GM18498 (cell line): ENCODE measurements at regions not wholly inside any gene's neighbourhood (a gene's known extent, or its start where the extent isn't known, plus 50 kb on each side); places are given as distances from the start of the nearest gene placed in this dataset.
"Not testable (repeated sequence)": the region's sequence is repeated elsewhere in the genome, so short reads cannot be mapped to it uniquely, and the experiment has no call there.

Experiments used
- ATAC-seq: cut with Tn5 transposase; IDR thresholded peaks from one replicate; pipeline ENCODE4 v1.9.1; 2021; ENCODE audit warnings: mild to moderate bottlenecking, moderate library complexity; ENCODE audit not compliant: unreplicated experiment

GRCh38 chr2:67614454-67614853 lies 217.3 kb downstream of the ETAA1 start:
- ATAC-seq: no peak

DNA sequence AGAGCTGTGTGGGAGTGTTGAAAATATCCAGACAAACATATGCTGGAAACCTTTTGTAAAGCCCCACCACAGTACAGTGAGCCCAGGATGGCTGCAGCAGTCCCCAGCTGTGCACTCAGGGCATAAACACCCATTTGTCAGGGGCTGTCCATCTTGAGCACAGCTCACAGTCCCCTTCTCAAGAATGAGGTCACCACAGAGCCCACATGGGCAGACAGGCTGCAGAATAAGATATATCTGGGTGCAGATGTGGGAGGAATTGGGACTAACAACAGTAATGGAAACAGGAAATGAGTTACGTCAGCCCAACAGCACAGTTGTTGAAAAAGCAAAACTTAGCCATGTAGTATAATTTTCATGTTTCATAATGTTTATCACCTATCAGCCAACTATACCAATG lies 219.6 kb downstream of the ETAA1 start:
- peak; percentile 78 for ATAC-seq

- no peak for ATAC-seq
Measured at GRCh38 chr2:67619204-67619603, 222.1 kb downstream of the ETAA1 start.

DNA sequence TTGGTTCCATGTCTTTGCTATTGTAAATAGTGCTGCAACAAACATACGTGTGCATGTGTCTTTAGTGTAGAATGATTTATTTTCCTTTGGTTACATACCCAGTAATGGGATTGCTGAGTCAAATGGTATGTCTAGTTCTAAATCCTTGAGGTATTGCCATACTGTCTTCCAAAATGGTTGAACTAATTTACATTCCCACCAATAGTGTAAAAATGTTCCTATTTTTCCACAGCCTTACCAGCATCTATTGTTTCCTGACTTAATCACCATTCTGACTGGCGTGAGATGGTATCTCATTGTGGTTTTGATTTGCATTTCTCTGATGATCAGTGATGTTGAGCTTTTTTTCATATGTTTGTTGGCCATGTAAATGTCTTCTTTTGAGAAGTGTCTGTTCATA lies 226.6 kb downstream of the ETAA1 start:
- ATAC-seq: not testable (repeated sequence)

- no peak for ATAC-seq
Measured at GRCh38 chr2:67625178-67625577, 228.0 kb downstream of the ETAA1 start.

- ATAC-seq: no peak
Measured at GRCh38 chr2:67625690-67626475, 228.8 kb downstream of the ETAA1 start.

DNA sequence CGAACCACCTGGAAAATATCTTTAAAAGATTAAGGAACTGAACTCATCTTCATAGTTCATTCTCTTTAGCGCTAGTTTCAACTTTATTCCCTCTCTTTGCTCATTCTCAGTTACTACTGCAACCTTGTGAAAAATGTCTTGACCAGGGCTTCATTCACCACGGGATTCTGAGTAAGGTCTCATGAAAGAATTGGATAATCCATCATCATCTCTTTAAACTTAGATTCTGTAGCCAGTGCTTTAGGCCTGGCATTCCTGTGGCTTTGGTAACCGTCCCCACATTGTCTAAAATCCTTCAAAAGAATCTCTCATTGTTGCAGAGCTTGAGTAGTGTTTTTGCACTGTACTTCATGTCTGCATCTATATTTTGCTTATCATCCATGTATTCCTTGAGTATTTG lies 229.5 kb downstream of the ETAA1 start:
- no peak for ATAC-seq

GRCh38 chr2:67627456-67628207 lies 230.5 kb downstream of the ETAA1 start:
- ATAC-seq: no peak

DNA sequence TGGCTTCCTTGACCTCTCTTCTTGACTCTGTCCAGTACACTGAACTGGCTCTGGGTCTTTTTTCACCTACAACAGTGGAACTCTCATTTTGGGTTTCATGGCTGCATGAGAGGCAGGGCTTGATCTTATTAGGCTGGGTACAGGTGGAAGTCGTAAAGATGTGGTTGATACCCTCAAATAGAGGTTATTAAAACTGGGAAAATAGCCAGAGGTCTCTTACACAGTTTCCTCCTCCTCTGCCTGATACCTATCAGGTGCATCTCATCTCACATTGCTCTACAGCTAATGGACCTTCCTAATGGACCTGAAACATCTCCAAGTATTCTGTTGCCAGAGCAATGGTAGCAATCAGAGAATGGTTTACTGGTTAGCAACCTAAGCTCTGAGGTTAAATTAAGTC lies 231.8 kb downstream of the ETAA1 start:
- no peak for ATAC-seq

DNA sequence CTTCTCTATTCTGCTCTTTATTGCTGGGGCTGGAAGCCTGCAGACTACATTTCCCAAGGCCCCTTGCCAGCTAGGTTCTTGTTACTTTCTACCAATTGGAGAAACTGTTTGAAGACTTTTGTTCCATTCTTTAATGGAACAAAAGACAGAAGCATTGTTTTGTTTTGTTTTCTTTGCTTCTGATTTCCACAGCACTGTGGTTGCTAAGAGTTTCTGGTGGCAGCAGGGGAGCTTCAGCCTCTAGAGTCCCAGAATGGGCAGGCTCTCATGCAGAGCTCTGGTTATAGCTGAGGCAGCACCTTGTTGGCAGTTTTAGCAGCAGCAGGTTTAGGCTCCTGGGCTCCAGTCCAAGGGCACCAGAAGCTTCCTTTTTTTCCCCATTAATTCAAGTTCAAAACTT lies 234.3 kb downstream of the ETAA1 start:
- no peak for ATAC-seq

DNA sequence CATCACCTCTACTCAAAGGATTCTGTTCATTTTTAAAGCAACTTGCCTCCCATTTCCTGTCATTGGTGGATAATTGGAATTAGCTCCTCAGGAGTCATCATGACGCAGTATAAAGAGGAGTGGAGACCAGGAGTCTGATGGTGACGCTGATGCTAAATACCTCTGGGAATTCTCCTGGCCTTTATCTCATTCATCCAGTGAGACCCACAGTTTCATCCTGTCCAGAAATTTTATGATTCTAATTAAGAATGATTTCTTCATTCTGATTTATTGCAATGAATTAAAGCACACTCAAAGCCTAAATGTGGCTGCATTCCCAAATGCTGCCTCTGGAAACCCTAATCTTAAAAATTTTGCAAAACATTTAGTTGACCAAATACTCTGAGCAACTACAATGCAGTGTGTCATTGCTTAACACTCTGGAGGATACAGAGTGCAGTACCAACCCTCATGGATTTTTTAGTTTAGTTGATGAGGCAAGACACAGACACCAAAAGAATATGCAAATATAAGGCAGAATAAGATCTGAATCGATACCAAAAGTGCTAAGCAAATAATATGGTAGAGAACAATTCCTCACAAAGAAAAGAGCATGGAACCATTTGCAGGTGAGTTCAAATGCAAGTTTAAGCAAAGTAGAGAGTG lies 236.2 kb downstream of the ETAA1 start:
- ATAC-seq: no peak

GRCh38 chr2:67638146-67638545 lies 241.0 kb downstream of the ETAA1 start:
- ATAC-seq: no peak

GRCh38 chr2:67641312-67642045 lies 244.3 kb downstream of the ETAA1 start:
- ATAC-seq: no peak

DNA sequence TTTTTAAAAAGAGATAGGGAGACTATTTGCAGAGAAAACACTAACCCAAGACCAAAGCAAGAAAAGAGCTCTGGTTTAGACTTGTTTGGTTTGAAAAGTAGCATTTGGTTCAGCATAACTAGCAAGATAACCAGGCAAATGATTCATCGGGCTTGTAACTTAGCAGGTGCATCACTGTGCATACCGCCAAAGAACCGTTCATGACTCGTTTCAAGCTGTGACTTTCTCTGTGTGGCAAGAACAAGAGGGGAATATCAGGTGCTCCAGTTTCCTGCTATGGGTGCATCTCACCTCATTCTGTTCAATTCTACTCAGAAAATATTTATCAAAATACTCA lies 244.9 kb downstream of the ETAA1 start:
- no peak for ATAC-seq

- ATAC-seq: no peak
Measured at GRCh38 chr2:67642961-67643360, 245.8 kb downstream of the ETAA1 start.

- ATAC-seq: no peak
Measured at GRCh38 chr2:67645280-67646138, 248.4 kb downstream of the ETAA1 start.

DNA sequence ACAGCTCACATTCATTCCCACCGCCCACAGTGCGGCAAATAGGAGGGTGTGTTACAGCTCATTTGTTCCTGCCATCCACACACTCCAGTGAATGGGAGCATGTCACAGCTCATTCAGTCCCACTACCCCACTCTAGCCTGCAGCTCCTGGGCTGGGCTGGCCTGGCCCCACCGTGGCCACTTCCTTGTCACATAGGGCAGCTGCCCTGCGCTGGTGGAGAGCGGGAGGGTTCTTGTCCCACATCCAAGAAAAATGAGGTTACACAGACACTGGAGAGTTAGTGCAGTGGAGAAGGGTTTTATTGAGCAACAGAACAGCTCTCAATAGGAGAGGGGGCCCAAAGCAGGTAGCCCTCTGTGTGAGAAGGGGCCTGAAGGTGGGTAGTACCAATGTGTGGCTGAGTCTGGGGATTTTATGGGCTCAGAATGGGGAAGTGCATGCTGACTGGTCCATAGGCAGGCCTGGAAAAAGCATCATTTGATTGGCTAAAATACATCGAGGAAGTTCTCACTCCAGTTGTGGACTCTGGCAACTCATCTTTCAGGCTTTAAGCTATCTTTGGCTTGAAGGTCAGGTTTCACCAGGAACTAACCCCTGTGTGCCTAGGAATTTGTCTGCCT lies 249.7 kb downstream of the ETAA1 start:
- no peak for ATAC-seq

GRCh38 chr2:67649331-67650261 lies 252.5 kb downstream of the ETAA1 start:
- no peak for ATAC-seq
